OCI-LY7 (cell line): ENCODE measurements at regions not wholly inside any gene's neighbourhood (a gene's known extent, or its start where the extent isn't known, plus 50 kb on each side); places are given as distances from the start of the nearest gene placed in this dataset.

Experiments used
- CTCF ChIP-seq: fragments of 200-600 bp; sonication (generic); conservative IDR thresholded peaks from 2 replicates; pipeline ENCODE4 v1.5.1; 2014; ENCODE audit warnings: mild to moderate bottlenecking, antibody characterized with exemption, low read length, moderate library complexity, mixed read lengths
- EZH2phosphoT487 ChIP-seq: fragments of 200-600 bp; sonication (generic); IDR thresholded peaks from 2 replicates; pipeline ENCODE4 v1.6.1; 2018; ENCODE audit warnings: low read depth, borderline replicate concordance, mild to moderate bottlenecking, mixed run types, antibody characterized with exemption, low read length, moderate library complexity, mixed read lengths

GRCh38 chr13:63112799-63113395, 1697.2 kb upstream of the PCDH20 start:
- TF ChIP-seq CTCF (no peak), EZH2phosphoT487 (no peak)
